Stomach (tissue), 8 donors: ENCODE measurements at regions not wholly inside any gene's neighbourhood (a gene's known extent, or its start where the extent isn't known, plus 50 kb on each side); places are given as distances from the start of the nearest gene placed in this dataset.

ENCODE experiments used
- DNase-seq, 2 donors: peaks; one replicate each; pipeline versions ENCODE4 v3.0.0 to v3.0.0-alpha.2; 2013 to 2019
- H3K27ac ChIP-seq, 5 donors: fragments of 200-600 bp in 4 of 5; sonication (generic) in 4 of 5; one replicate each; pipeline ENCODE4 v1.5.1; 2013 to 2019; ENCODE audit warnings: mild to moderate bottlenecking in 1 of 5, moderate library complexity in 1 of 5
- H3K27me3 ChIP-seq, 3 donors: fragments of 200-600 bp; sonication (generic); one replicate each; pipeline ENCODE4 v1.5.1; 2017 to 2019; ENCODE audit warnings: mixed run types in 1 of 3
- H3K36me3 ChIP-seq, 4 donors: fragments of 200-600 bp; sonication (generic); 1 replicate in 3 of 4; 2 replicates in 1 of 4; pipeline ENCODE4 v1.5.1; 2016 to 2019
- H3K4me1 ChIP-seq, 4 donors: fragments of 200-600 bp; sonication (generic); one replicate each; pipeline ENCODE4 v1.5.1; 2016 to 2019
- H3K4me3 ChIP-seq, 4 donors: fragments of 200-600 bp; sonication (generic) in 3 of 4; one replicate each; pipeline ENCODE4 v1.5.1; 2016 to 2019; ENCODE audit warnings: mild to moderate bottlenecking in 1 of 4
- H3K9me3 ChIP-seq, 4 donors: fragments of 200-600 bp; sonication (generic); one replicate each; pipeline ENCODE4 v1.5.1; 2016 to 2019
- CTCF ChIP-seq, 7 experiments: fragments of 450-650 bp in 4 of 7; fragments of 200-600 bp in 3 of 7; sonication (generic) in 3 of 7; IDR thresholded peaks; one replicate each; pipeline ENCODE4 v1.5.1; 2016 to 2019; ENCODE audit warnings: antibody characterized with exemption in 7 of 7, control low read depth in 2 of 7, mild to moderate bottlenecking in 1 of 7
- EP300 ChIP-seq: sonication (generic); formaldehyde crosslinking; IDR thresholded peaks from one replicate; pipeline ENCODE4 v1.6.1; 2017; ENCODE audit warnings: antibody characterized with exemption
- POLR2A ChIP-seq, 4 donors: fragments of 450-650 bp; IDR thresholded peaks; one replicate each; pipeline ENCODE4 v1.6.1; 2016; ENCODE audit warnings: antibody characterized with exemption in 4 of 4, control low read depth in 2 of 4, mild to moderate bottlenecking in 1 of 4, moderate library complexity in 1 of 4
- POLR2AphosphoS5 ChIP-seq, 3 donors: sonication (generic); formaldehyde crosslinking; IDR thresholded peaks; one replicate each; pipeline ENCODE4 v1.6.1; 2016; ENCODE audit warnings: antibody characterized with exemption in 3 of 3
- WGBS, 5 donors: extraction: QIAGEN DNeasy Blood & Tissue Kit in 3 of 5; methylation state at CpG; one replicate each; pipeline versions ENCODE4 v1.1.5 to v1.1.7; 2013 to 2018; 5-methylcytosine and 5-hydroxymethylcytosine counted together
- intact Hi-C: fragments of 100-400 bp; cut with DNase I; formaldehyde crosslinking; loops from one replicate; pipeline ENCODE4 v1.15.1; 2023; ENCODE audit warnings: low total_unique reads
- donor health status: healthy with polysubstance abuse.
- donor health status: Bipolar disorder and iron deficiency.
- donor health status: healthy.

- H3K4me1 ChIP-seq: no peaks in the 10 kb centered on the region
- WGBS, 5 donors: 88 to 92% (median 89%) methylated on average over 3 of the region's 3 CpGs
- no peak overlapping the region for H3K4me3 ChIP-seq
- H3K9me3 ChIP-seq: no peaks in the 10 kb centered on the region
- no peaks in the 10 kb centered on the region for H3K27me3 ChIP-seq
- no peak for TF ChIP-seq POLR2AphosphoS5 (IDR thresholded peaks at IDR 0.05)
- no peak for TF ChIP-seq CTCF (IDR thresholded peaks at IDR 0.05)
- no peak for TF ChIP-seq POLR2A (IDR thresholded peaks at IDR 0.05)
- TF ChIP-seq EP300: no peak
- no peaks in the 10 kb centered on the region for H3K36me3 ChIP-seq
- no peak for DNase-seq
- no peak overlapping the region for H3K27ac ChIP-seq
- intact Hi-C loops: no loop called here
These were observed 950.4 kb upstream of the EEF2KMT start for GRCh38 chr16:6048017-6048416.

- 69 to 92% (median 82%) methylated on average over 3 of the region's 3 CpGs for WGBS, 5 donors
- Histone ChIP-seq H3K4me3 (no peak overlapping the region), H3K9me3 (no peaks in the 10 kb centered on the region), H3K4me1 (no peaks in the 10 kb centered on the region), H3K27me3 (no peaks in the 10 kb centered on the region), H3K36me3 (no peaks in the 10 kb centered on the region), H3K27ac (no peak overlapping the region)
- no peak for DNase-seq
- intact Hi-C loops: no loop called here
- TF ChIP-seq EP300 (no peak), CTCF (IDR thresholded peaks at IDR 0.05) (no peak), POLR2A (IDR thresholded peaks at IDR 0.05) (no peak), POLR2AphosphoS5 (IDR thresholded peaks at IDR 0.05) (no peak)
These were observed 949.7 kb upstream of the EEF2KMT start for GRCh38 chr16:6047325-6047724.

- no peak overlapping the region for H3K4me3 ChIP-seq
- TF ChIP-seq EP300 (no peak), POLR2A (IDR thresholded peaks at IDR 0.05) (no peak), CTCF (IDR thresholded peaks at IDR 0.05) (no peak), POLR2AphosphoS5 (IDR thresholded peaks at IDR 0.05) (no peak)
- no peaks in the 10 kb centered on the region for H3K36me3 ChIP-seq
- intact Hi-C loops: no loop called here
- peaks cover 0 to 5% (median 0%) of the 10 kb centered on the region in 4 donors for H3K9me3 ChIP-seq
- H3K4me1 ChIP-seq: no peaks in the 10 kb centered on the region
- DNase-seq: no peak
- 70 to 85% (median 84%) methylated on average over 5 of the region's 5 CpGs for WGBS, 5 donors
- H3K27ac ChIP-seq: no peak overlapping the region
- H3K27me3 ChIP-seq: no peaks in the 10 kb centered on the region
These were observed 941.5 kb upstream of the EEF2KMT start for GRCh38 chr16:6038941-6039645.

GRCh38 chr16:6035161-6035560 lies 937.6 kb upstream of the EEF2KMT start:
- WGBS, 5 donors: 57 to 61% (median 61%) methylated on average over 6 of the region's 6 CpGs
- no peak for DNase-seq

More at GRCh38 chr16:6035161-6035560, 937.6 kb upstream of the EEF2KMT start:
- Histone ChIP-seq H3K27me3 (no peaks in the 10 kb centered on the region), H3K4me1 (no peaks in the 10 kb centered on the region), H3K27ac (no peak overlapping the region), H3K4me3 (no peak overlapping the region), H3K9me3 (peaks cover 0 to 10% (median 0%) of the 10 kb centered on the region in 4 donors), H3K36me3 (no peaks in the 10 kb centered on the region)
- intact Hi-C loops: no loop called here
- TF ChIP-seq POLR2AphosphoS5 (IDR thresholded peaks at IDR 0.05) (no peak), EP300 (no peak), POLR2A (IDR thresholded peaks at IDR 0.05) (no peak), CTCF (IDR thresholded peaks at IDR 0.05) (no peak)
